ENCODE measurements at regions not wholly inside any gene's neighbourhood (a gene's known extent, or its start where the extent isn't known, plus 50 kb on each side); places are given as distances from the start of the nearest gene placed in this dataset.
"Not testable (repeated sequence)": the region's sequence is repeated elsewhere in the genome, so short reads cannot be mapped to it uniquely, and the experiment has no call there.

GRCh38 chr12:105482951-105483350 lies 152.5 kb downstream of the C12orf75 start:
- FAIRE-seq, result no peak

GRCh38 chr12:105483691-105484090 lies 153.2 kb downstream of the C12orf75 start:
- FAIRE-seq, result no peak

- FAIRE-seq, result no peak
Observed at GRCh38 chr12:105485321-105485910, 154.9 kb downstream of the C12orf75 start.

GRCh38 chr12:105485921-105486320 lies 155.4 kb downstream of the C12orf75 start:
- FAIRE-seq, result no peak

GRCh38 chr12:105487963-105488362 lies 157.5 kb downstream of the C12orf75 start:
- no peak for FAIRE-seq

- no peak for FAIRE-seq
Observed at GRCh38 chr12:105492591-105493545, 162.4 kb downstream of the C12orf75 start.

GRCh38 chr12:105499205-105499604 lies 168.7 kb downstream of the C12orf75 start:
- no peak for FAIRE-seq

- not testable (repeated sequence) for FAIRE-seq
Observed at GRCh38 chr12:105500676-105501075, 170.2 kb downstream of the C12orf75 start.

GRCh38 chr12:105502426-105502930 lies 172.0 kb downstream of the C12orf75 start:
- FAIRE-seq, result no peak

GRCh38 chr12:105503619-105504018 lies 173.1 kb downstream of the C12orf75 start:
- no peak for FAIRE-seq

- no peak for FAIRE-seq
Observed at GRCh38 chr12:105504286-105504685, 173.8 kb downstream of the C12orf75 start.

GRCh38 chr12:105506678-105507310 lies 176.3 kb downstream of the C12orf75 start:
- FAIRE-seq, result no peak

- FAIRE-seq, result no peak
Observed at GRCh38 chr12:105507311-105508038, 177.0 kb downstream of the C12orf75 start.

- no peak for FAIRE-seq
Observed at GRCh38 chr12:105508096-105508495, 177.6 kb downstream of the C12orf75 start.

GRCh38 chr12:105510526-105510925 lies 180.0 kb downstream of the C12orf75 start:
- FAIRE-seq, result no peak

GRCh38 chr12:105512861-105513260 lies 182.4 kb downstream of the C12orf75 start:
- FAIRE-seq, result not testable (repeated sequence)

GRCh38 chr12:105522166-105522825 lies 191.8 kb downstream of the C12orf75 start:
- no peak for FAIRE-seq

- FAIRE-seq, result no peak
Observed at GRCh38 chr12:105523164-105524057, 192.9 kb downstream of the C12orf75 start.

GRCh38 chr12:105524961-105525360 lies 194.5 kb downstream of the C12orf75 start:
- FAIRE-seq, result no peak

- no peak for FAIRE-seq
Observed at GRCh38 chr12:105534068-105534467, 203.6 kb downstream of the C12orf75 start.

GRCh38 chr12:105535033-105535432 lies 204.5 kb downstream of the C12orf75 start:
- FAIRE-seq, result not testable (repeated sequence)
